ENCODE measurements at regions not wholly inside any gene's neighbourhood (a gene's known extent, or its start where the extent isn't known, plus 50 kb on each side); places are given as distances from the start of the nearest gene placed in this dataset.

DNA sequence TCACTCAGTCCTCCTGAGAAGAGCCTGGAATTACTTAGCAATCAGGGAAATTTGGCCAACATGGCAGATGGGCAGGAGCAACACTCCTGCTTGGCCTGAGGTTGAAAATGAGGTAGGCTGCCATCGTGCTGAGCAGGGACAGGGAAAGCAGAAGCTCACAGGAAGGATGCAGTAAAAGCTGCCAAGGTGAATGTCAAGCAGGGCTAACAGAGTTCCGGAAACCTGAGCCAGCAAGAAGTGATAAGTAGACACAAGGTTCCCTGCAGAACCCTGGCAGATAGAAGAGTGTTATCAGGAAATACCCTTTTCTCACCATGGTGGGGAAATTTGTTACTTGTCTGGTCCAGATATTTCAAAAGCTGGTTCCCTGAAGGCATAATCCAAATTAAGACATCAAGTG, 454.3 kb upstream of the MEX3C start:
- no peaks in the 10 kb centered on the region for H3K27me3 ChIP-seq (ENCODE audit: control insufficient read depth in 1 of 2, insufficient read depth in 2 of 2, low read length in 2 of 2)
- no peak overlapping the region for H3K9ac ChIP-seq (ENCODE audit: insufficient read depth, low read depth, low read length)
- no peaks in the 10 kb centered on the region for H4K20me1 ChIP-seq (ENCODE audit: insufficient read depth, low read length)
- ChIA-PET POLR2A (no interaction called here), CTCF (ENCODE audit: low intra/inter-chr PET ratio, low total read pairs) (no interaction called here)
- TF ChIP-seq, protein P1, sequence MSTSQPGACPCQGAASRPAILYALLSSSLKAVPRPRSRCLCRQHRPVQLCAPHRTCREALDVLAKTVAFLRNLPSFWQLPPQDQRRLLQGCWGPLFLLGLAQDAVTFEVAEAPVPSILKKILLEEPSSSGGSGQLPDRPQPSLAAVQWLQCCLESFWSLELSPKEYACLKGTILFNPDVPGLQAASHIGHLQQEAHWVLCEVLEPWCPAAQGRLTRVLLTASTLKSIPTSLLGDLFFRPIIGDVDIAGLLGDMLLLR (CRISPR knock-in tag; IDR thresholded peaks at IDR 0.05) = no peak
- TF ChIP-seq, protein P2, sequence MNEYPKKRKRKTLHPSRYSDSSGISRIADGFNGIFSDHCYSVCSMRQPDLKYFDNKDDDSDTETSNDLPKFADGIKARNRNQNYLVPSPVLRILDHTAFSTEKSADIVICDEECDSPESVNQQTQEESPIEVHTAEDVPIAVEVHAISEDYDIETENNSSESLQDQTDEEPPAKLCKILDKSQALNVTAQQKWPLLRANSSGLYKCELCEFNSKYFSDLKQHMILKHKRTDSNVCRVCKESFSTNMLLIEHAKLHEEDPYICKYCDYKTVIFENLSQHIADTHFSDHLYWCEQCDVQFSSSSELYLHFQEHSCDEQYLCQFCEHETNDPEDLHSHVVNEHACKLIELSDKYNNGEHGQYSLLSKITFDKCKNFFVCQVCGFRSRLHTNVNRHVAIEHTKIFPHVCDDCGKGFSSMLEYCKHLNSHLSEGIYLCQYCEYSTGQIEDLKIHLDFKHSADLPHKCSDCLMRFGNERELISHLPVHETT (CRISPR knock-in tag; conservative IDR thresholded peaks at IDR 0.05) = no peak
- TF ChIP-seq, protein P3, sequence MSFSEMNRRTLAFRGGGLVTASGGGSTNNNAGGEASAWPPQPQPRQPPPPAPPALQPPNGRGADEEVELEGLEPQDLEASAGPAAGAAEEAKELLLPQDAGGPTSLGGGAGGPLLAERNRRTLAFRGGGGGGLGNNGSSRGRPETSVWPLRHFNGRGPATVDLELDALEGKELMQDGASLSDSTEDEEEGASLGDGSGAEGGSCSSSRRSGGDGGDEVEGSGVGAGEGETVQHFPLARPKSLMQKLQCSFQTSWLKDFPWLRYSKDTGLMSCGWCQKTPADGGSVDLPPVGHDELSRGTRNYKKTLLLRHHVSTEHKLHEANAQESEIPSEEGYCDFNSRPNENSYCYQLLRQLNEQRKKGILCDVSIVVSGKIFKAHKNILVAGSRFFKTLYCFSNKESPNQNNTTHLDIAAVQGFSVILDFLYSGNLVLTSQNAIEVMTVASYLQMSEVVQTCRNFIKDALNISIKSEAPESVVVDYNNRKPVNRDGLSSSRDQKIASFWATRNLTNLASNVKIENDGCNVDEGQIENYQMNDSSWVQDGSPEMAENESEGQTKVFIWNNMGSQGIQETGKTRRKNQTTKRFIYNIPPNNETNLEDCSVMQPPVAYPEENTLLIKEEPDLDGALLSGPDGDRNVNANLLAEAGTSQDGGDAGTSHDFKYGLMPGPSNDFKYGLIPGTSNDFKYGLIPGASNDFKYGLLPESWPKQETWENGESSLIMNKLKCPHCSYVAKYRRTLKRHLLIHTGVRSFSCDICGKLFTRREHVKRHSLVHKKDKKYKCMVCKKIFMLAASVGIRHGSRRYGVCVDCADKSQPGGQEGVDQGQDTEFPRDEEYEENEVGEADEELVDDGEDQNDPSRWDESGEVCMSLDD (CRISPR knock-in tag; IDR thresholded peaks at IDR 0.05; ENCODE audit: borderline replicate concordance) = no peak
- no peak for TF ChIP-seq SRSF4 (IDR thresholded peaks at IDR 0.05; ENCODE audit: low read depth, low read length, poor library complexity, severe bottlenecking)
- TF ChIP-seq, protein P4, sequence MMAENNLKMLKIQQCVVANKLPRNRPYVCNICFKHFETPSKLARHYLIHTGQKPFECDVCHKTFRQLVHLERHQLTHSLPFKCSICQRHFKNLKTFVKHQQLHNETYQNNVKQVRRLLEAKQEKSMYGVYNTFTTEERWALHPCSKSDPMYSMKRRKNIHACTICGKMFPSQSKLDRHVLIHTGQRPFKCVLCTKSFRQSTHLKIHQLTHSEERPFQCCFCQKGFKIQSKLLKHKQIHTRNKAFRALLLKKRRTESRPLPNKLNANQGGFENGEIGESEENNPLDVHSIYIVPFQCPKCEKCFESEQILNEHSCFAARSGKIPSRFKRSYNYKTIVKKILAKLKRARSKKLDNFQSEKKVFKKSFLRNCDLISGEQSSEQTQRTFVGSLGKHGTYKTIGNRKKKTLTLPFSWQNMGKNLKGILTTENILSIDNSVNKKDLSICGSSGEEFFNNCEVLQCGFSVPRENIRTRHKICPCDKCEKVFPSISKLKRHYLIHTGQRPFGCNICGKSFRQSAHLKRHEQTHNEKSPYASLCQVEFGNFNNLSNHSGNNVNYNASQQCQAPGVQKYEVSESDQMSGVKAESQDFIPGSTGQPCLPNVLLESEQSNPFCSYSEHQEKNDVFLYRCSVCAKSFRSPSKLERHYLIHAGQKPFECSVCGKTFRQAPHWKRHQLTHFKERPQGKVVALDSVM (CRISPR knock-in tag; IDR thresholded peaks at IDR 0.05) = no peak
- no peak for TF ChIP-seq ZNF616 (CRISPR knock-in tag; IDR thresholded peaks at IDR 0.05; ENCODE audit: low read depth)
- no peak for TF ChIP-seq PRPF4 (IDR thresholded peaks at IDR 0.05; ENCODE audit: low read depth, low read length, poor library complexity, severe bottlenecking)
- TF ChIP-seq ZKSCAN1 (IDR thresholded peaks at IDR 0.05; ENCODE audit: low read length) = no peak
- no peak for TF ChIP-seq ZNF75D (CRISPR knock-in tag; IDR thresholded peaks at IDR 0.05; ENCODE audit: borderline replicate concordance)
- TF ChIP-seq POLR2G (IDR thresholded peaks at IDR 0.05; ENCODE audit: low read depth, low read length) = no peak
- no peaks in the 10 kb centered on the region for H3K9me3 ChIP-seq (ENCODE audit: low read length)
- no peak for FAIRE-seq
- no peaks in the 10 kb centered on the region for H3K36me3 ChIP-seq (replicated peaks in 1 of 2; ENCODE audit: control insufficient read depth in 1 of 2, insufficient read depth in 2 of 2, low read length in 2 of 2)
- no peak overlapping the region for H2AFZ ChIP-seq (ENCODE audit: low read length)
- BruUV-seq (replicated peaks) = no TSS peak
- no peak for ATAC-seq
- no peak overlapping the region for H3K27ac ChIP-seq (ENCODE audit: extremely low read length, insufficient read depth, low read length)
- 21% methylated on average over 2 of the region's 2 CpGs for WGBS (ENCODE audit: low lambda C conversion rate)
- intact Hi-C loops (cut with micrococcal nuclease; ENCODE audit: unreplicated experiment) (no loop called here), in situ Hi-C loops (cut with HindIII; ENCODE audit: extremely low pct_ligation_motif_present, low pct_unique_long_range_greater_than_20kb) (loop anchor here (25.0 kb wide), 2 partner anchors 111 to 539 kb away; no protein-coding TSS in a partner anchor)
- no peak overlapping the region for H3K4me3 ChIP-seq (replicated peaks in 1 of 3; ENCODE audit: insufficient read depth in 1 of 3, low read depth in 2 of 3, low read length in 3 of 3)
- H3K79me2 ChIP-seq (ENCODE audit: insufficient read depth, low read length) = no peaks in the 10 kb centered on the region
- no peak for DNase-seq (ENCODE audit: low spot score)
- H3K4me1 ChIP-seq (ENCODE audit: insufficient read depth, low read length) = no peaks in the 10 kb centered on the region
- H3K4me2 ChIP-seq (ENCODE audit: low read depth, low read length) = no peak overlapping the region

All from HepG2 (cell line).